ENCODE measurements at regions not wholly inside any gene's neighbourhood (a gene's known extent, or its start where the extent isn't known, plus 50 kb on each side); places are given as distances from the start of the nearest gene placed in this dataset.

DNA sequence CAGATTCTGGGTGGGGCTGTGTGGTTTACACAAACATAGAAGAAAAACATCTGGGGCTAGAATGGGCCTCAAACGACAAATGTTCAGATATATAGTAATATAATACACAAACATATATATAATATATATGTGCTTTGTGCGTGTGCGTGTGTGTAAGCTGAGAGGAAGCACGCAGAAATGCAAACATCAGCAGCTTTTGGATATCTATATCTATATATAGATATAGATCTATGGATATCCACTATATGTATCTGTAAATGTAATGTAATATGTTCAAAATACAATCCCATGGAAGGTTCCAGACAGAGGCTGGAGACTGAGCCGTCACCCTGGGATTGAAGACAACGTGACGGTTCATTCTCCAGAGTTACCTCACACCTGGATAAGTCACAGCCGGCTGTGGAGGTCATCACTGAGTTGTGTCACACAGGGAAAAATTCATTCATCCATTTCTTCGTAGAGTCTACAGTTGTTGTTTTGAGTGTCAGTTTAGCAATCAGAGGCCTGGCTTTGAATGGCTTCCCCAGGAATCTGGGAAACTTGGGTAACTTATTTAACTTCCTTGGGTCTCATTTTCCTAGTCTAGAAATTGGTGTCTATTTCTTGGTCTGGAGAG is 123.0 kb upstream of the CPEB4 start (continued):
- TF ChIP-seq, protein P1, sequence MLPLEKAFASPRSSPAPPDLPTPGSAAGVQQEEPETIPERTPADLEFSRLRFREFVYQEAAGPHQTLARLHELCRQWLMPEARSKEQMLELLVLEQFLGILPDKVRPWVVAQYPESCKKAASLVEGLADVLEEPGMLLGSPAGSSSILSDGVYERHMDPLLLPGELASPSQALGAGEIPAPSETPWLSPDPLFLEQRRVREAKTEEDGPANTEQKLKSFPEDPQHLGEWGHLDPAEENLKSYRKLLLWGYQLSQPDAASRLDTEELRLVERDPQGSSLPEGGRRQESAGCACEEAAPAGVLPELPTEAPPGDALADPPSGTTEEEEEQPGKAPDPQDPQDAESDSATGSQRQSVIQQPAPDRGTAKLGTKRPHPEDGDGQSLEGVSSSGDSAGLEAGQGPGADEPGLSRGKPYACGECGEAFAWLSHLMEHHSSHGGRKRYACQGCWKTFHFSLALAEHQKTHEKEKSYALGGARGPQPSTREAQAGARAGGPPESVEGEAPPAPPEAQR (CRISPR knock-in tag; IDR thresholded peaks at IDR 0.05) = no peak
- no peak for TF ChIP-seq RORB (CRISPR knock-in tag; IDR thresholded peaks at IDR 0.05)
- no peak for TF ChIP-seq GRHL2 (CRISPR knock-in tag; IDR thresholded peaks at IDR 0.05; ENCODE audit: insufficient replicate concordance, severe bottlenecking)
- TF ChIP-seq, protein P2, sequence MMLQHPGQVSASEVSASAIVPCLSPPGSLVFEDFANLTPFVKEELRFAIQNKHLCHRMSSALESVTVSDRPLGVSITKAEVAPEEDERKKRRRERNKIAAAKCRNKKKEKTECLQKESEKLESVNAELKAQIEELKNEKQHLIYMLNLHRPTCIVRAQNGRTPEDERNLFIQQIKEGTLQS (CRISPR knock-in tag; conservative IDR thresholded peaks at IDR 0.05) = no peak
- TF ChIP-seq, protein P3, sequence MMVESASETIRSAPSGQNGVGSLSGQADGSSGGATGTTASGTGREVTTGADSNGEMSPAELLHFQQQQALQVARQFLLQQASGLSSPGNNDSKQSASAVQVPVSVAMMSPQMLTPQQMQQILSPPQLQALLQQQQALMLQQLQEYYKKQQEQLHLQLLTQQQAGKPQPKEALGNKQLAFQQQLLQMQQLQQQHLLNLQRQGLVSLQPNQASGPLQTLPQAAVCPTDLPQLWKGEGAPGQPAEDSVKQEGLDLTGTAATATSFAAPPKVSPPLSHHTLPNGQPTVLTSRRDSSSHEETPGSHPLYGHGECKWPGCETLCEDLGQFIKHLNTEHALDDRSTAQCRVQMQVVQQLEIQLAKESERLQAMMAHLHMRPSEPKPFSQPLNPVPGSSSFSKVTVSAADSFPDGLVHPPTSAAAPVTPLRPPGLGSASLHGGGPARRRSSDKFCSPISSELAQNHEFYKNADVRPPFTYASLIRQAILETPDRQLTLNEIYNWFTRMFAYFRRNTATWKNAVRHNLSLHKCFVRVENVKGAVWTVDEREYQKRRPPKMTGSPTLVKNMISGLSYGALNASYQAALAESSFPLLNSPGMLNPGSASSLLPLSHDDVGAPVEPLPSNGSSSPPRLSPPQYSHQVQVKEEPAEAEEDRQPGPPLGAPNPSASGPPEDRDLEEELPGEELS (CRISPR knock-in tag; IDR thresholded peaks at IDR 0.05) = no peak
- TF ChIP-seq NFYB (CRISPR knock-in tag; conservative IDR thresholded peaks at IDR 0.05; ENCODE audit: low read depth) = no peak
- TF ChIP-seq ATF1 (CRISPR knock-in tag; IDR thresholded peaks at IDR 0.05) = no peak
- TF ChIP-seq, protein P4, sequence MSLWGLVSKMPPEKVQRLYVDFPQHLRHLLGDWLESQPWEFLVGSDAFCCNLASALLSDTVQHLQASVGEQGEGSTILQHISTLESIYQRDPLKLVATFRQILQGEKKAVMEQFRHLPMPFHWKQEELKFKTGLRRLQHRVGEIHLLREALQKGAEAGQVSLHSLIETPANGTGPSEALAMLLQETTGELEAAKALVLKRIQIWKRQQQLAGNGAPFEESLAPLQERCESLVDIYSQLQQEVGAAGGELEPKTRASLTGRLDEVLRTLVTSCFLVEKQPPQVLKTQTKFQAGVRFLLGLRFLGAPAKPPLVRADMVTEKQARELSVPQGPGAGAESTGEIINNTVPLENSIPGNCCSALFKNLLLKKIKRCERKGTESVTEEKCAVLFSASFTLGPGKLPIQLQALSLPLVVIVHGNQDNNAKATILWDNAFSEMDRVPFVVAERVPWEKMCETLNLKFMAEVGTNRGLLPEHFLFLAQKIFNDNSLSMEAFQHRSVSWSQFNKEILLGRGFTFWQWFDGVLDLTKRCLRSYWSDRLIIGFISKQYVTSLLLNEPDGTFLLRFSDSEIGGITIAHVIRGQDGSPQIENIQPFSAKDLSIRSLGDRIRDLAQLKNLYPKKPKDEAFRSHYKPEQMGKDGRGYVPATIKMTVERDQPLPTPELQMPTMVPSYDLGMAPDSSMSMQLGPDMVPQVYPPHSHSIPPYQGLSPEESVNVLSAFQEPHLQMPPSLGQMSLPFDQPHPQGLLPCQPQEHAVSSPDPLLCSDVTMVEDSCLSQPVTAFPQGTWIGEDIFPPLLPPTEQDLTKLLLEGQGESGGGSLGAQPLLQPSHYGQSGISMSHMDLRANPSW (CRISPR knock-in tag; conservative IDR thresholded peaks at IDR 0.05; ENCODE audit: low read depth) = no peak

DNA sequence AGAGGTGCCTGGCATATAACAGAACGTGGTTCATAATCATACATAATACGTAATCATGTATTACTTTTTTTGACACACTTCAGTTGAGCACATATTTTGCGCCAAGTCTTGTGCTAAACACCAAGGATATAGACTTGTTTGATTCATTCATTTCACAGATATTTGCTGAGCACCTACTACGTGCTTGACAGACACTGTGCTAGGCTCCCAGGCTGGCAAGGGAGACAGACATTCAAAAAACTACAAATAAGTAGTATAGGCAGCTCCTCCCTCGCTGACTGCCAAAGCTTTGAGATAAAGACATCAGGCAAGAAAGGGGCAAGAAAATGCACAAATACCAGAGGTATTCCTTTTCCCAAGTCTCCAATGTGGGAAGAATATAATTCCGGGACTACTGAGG is 122.5 kb upstream of the CPEB4 start:
- Mint-ChIP-seq H3K27ac (no peak overlapping the region), H3K4me3 (no peak overlapping the region), H3K4me1 (peaks cover 14% of the 10 kb centered on the region), H3K27me3 (ENCODE audit: low read depth) (no peaks in the 10 kb centered on the region; the same call in 1 of the 2 replicates), H3K9me3 (peaks cover 5% of the 10 kb centered on the region; the same call in 1 of the 2 replicates), H3K36me3 (no peaks in the 10 kb centered on the region)
- ATAC-seq (no peak), DNase-seq (ENCODE audit: low spot score) (no peak)
- POLR2A ChIA-PET = no interaction called here
- CTCF ChIA-PET = no interaction called here
- TF ChIP-seq, protein P5, sequence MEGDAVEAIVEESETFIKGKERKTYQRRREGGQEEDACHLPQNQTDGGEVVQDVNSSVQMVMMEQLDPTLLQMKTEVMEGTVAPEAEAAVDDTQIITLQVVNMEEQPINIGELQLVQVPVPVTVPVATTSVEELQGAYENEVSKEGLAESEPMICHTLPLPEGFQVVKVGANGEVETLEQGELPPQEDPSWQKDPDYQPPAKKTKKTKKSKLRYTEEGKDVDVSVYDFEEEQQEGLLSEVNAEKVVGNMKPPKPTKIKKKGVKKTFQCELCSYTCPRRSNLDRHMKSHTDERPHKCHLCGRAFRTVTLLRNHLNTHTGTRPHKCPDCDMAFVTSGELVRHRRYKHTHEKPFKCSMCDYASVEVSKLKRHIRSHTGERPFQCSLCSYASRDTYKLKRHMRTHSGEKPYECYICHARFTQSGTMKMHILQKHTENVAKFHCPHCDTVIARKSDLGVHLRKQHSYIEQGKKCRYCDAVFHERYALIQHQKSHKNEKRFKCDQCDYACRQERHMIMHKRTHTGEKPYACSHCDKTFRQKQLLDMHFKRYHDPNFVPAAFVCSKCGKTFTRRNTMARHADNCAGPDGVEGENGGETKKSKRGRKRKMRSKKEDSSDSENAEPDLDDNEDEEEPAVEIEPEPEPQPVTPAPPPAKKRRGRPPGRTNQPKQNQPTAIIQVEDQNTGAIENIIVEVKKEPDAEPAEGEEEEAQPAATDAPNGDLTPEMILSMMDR (IDR thresholded peaks at IDR 0.05) = no peak
- TF ChIP-seq SMAD3 (CRISPR knock-in tag; IDR thresholded peaks at IDR 0.05; ENCODE audit: borderline replicate concordance) (no peak), ZNF416 (CRISPR knock-in tag; IDR thresholded peaks at IDR 0.05) (no peak), NFATC4 (CRISPR knock-in tag; IDR thresholded peaks at IDR 0.05) (no peak), ETV6 (CRISPR knock-in tag; IDR thresholded peaks at IDR 0.05) (no peak)
- TF ChIP-seq, protein P6, sequence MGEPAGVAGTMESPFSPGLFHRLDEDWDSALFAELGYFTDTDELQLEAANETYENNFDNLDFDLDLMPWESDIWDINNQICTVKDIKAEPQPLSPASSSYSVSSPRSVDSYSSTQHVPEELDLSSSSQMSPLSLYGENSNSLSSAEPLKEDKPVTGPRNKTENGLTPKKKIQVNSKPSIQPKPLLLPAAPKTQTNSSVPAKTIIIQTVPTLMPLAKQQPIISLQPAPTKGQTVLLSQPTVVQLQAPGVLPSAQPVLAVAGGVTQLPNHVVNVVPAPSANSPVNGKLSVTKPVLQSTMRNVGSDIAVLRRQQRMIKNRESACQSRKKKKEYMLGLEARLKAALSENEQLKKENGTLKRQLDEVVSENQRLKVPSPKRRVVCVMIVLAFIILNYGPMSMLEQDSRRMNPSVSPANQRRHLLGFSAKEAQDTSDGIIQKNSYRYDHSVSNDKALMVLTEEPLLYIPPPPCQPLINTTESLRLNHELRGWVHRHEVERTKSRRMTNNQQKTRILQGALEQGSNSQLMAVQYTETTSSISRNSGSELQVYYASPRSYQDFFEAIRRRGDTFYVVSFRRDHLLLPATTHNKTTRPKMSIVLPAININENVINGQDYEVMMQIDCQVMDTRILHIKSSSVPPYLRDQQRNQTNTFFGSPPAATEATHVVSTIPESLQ (CRISPR knock-in tag; IDR thresholded peaks at IDR 0.05) = no peak
- TF ChIP-seq, protein P4 (CRISPR knock-in tag; conservative IDR thresholded peaks at IDR 0.05; ENCODE audit: low read depth) = no peak

Measured in WTC11 (cell line).